Nephron (organoid): ENCODE measurements at regions not wholly inside any gene's neighbourhood (a gene's known extent, or its start where the extent isn't known, plus 50 kb on each side); places are given as distances from the start of the nearest gene placed in this dataset.

Source experiments
- H3K27ac Mint-ChIP-seq, 3 experiments: 2 replicates each; pipeline ENCODE4 v1.8.0; 2020; ENCODE audit warnings: mixed read lengths in 3 of 3, mild to moderate bottlenecking in 2 of 3, moderate library complexity in 1 of 3
- H3K27me3 Mint-ChIP-seq: 2 replicates; pipeline ENCODE4 v1.8.0; 2021; ENCODE audit warnings: low read depth, mild to moderate bottlenecking, moderate library complexity, mixed read lengths
- H3K36me3 Mint-ChIP-seq: 2 replicates; pipeline ENCODE4 v1.8.0; 2020; ENCODE audit warnings: low read depth, mixed read lengths
- H3K4me1 Mint-ChIP-seq: 2 replicates; pipeline ENCODE4 v1.8.0; 2020; ENCODE audit warnings: mixed read lengths
- H3K4me3 Mint-ChIP-seq, 3 experiments: 2 replicates each; pipeline ENCODE4 v1.8.0; 2020; ENCODE audit warnings: mild to moderate bottlenecking in 3 of 3, mixed read lengths in 3 of 3, moderate library complexity in 2 of 3
- H3K9me3 Mint-ChIP-seq: 2 replicates; pipeline ENCODE4 v1.8.0; 2020; ENCODE audit warnings: mixed read lengths
- TF ChIP-seq, protein P1 (sequence below), 3 experiments: fragments of 200-600 bp; sonication (generic); IDR thresholded peaks; one replicate each; pipeline ENCODE4 v1.5.0; 2021; ENCODE audit warnings: antibody characterized with exemption in 3 of 3; ENCODE audit not compliant: unreplicated experiment in 3 of 3

DNA sequence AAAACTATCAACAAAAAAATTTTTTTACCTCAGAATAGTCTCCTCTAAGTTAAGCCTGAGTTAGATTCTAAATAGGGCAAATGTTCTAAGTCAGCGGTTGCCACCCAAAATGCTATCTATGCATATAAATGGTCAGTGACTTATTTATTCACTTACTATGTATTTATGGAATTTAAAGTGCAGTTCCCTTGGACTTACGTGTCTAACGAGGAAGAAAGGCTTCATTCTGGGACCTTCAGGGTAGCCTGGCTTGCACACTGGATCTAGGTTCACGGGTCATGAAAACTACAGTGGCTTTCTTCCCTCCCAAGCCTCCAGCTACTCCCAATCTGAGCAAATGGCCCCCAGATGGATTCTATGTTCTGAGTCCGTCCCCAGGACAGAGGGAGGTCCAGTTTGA lies 77.1 kb downstream of the ARF6 start:
- Mint-ChIP-seq H3K9me3 (no peaks in the 10 kb centered on the region), H3K4me1 (peaks cover 53% of the 10 kb centered on the region), H3K27me3 (no peaks in the 10 kb centered on the region), H3K4me3 (no peak overlapping the region), H3K36me3 (no peaks in the 10 kb centered on the region), H3K27ac (peak overlapping the region; percentile 99 to 100 (median 100))
- TF ChIP-seq, protein P1, sequence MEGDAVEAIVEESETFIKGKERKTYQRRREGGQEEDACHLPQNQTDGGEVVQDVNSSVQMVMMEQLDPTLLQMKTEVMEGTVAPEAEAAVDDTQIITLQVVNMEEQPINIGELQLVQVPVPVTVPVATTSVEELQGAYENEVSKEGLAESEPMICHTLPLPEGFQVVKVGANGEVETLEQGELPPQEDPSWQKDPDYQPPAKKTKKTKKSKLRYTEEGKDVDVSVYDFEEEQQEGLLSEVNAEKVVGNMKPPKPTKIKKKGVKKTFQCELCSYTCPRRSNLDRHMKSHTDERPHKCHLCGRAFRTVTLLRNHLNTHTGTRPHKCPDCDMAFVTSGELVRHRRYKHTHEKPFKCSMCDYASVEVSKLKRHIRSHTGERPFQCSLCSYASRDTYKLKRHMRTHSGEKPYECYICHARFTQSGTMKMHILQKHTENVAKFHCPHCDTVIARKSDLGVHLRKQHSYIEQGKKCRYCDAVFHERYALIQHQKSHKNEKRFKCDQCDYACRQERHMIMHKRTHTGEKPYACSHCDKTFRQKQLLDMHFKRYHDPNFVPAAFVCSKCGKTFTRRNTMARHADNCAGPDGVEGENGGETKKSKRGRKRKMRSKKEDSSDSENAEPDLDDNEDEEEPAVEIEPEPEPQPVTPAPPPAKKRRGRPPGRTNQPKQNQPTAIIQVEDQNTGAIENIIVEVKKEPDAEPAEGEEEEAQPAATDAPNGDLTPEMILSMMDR (IDR thresholded peaks at IDR 0.05; ENCODE audit: unreplicated experiment in 3 of 3), result no peak

DNA sequence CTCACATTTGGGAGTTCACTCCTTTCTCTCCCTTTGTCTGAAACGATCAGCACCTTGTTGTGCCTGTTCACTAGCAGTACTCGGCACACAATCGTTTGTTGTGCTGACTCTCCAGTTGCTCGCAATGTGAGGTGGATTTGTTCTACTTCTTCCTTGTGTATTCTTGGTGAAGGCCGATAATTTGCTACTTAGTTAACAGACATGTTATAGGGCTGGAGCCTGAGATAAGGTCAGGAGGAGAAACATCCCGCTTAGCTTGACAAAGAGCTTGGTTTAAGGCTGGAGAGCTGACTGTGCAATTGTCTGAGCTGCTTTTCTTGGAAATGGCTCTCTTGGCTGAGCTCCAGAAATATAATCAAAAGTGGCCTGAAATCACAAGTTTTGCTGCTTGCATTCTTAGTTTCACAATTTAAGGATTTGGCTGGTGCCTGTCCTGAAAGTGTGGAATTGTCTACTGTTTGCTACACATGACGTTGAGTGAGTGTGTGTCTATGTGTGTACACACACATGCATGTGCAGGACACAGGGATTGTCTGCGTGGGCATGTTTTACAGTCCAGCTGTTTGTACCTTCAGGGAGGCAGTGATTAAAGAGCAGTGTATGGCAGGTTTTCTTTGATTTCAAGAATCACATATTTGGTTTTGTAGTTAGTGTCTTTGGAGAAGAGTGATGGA lies 77.7 kb downstream of the ARF6 start:
- Mint-ChIP-seq H3K4me1 (peaks cover 52% of the 10 kb centered on the region), H3K4me3 (peak overlapping the region; percentile 4 to 39 (median 24))

DNA sequence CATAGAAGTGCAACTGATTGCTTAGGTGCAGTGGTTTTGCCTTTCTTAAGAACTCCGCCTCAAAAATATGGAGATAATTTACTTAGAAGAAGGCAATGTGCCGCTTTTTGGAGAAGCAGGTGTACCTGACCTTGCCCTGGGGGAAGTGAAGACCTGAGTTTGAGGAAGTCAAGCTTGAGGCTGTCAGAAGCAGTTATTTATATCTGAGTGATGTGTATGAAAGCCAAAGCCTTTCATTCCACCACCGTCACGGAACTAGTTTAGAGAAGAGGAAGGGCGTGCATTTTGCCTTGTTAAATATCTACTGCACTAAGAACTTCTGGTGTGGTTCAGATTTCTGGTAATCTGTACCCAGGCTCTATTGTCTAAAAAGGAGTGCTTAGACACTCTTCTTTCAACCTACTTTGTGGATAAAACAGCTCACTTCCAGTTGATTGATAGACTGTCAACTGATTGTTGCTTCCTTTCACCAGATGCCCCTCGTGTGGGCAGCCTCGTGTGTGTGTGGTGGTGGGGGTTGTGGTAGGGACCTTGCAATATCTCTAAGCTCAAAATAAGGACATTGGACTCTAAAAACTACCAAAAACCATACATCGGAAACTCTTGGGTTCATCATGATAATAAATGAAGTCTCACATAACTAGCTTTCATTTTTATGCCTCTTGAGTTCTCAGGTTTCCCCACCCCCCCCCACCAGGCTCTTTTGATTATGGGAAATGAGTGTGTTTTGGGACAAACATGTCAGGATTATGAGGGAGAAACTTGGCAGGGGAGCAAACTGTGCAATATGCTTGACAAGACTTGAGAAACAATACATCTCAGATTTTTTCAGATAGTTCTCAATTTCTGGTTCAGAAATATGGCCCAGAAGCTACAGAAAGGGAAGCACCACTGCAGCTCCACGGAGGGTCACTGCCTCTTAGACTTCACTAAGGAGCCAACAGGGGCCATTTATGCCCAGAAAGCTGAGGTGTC lies 78.6 kb downstream of the ARF6 start:
- no peaks in the 10 kb centered on the region for H3K36me3 Mint-ChIP-seq

More for the DNA sequence above, 77.7 kb downstream of the ARF6 start:
- H3K27me3 Mint-ChIP-seq, result no peaks in the 10 kb centered on the region
- no peaks in the 10 kb centered on the region for H3K9me3 Mint-ChIP-seq
- H3K36me3 Mint-ChIP-seq, result no peaks in the 10 kb centered on the region
- TF ChIP-seq, protein P1 (IDR thresholded peaks at IDR 0.05; ENCODE audit: unreplicated experiment in 3 of 3), result no peak
- peak overlapping the region; percentile 99 to 100 (median 100) for H3K27ac Mint-ChIP-seq

DNA sequence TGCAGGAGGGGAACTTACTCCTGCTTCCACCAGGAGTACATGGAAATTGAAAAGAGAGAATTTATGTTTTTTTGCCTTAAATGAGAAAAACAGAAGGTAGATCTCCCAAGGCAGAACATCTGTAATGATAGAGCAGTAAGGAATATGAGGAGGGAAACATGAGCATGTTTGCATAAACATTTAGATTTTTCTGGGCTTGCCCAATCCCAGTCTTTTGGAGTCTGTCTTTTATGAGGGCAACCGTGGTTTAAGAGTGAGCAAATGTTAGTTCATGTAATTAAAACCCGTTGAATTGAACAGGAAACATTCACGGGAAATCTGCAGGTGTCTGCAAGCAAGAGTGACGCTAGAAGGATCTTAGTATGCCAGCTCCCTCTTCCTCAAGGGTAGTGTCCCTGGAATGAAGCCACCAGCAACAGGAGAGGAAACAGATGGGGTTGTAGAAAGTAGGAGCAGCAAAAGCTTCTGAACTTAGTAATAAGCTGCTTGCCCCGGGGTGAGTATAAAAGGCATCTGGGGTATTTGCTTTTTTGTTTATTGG lies 79.3 kb downstream of the ARF6 start:
- peak overlapping the region in 1 of 3 experiments; percentile 10 for H3K4me3 Mint-ChIP-seq
- TF ChIP-seq, protein P1 (IDR thresholded peaks at IDR 0.05; ENCODE audit: unreplicated experiment in 3 of 3), result no peak
- no peaks in the 10 kb centered on the region for H3K36me3 Mint-ChIP-seq
- H3K9me3 Mint-ChIP-seq, result no peaks in the 10 kb centered on the region
- peak overlapping the region; percentile 99 to 100 (median 100) for H3K27ac Mint-ChIP-seq
- peaks cover 39% of the 10 kb centered on the region for H3K4me1 Mint-ChIP-seq
- H3K27me3 Mint-ChIP-seq, result no peaks in the 10 kb centered on the region

More for the DNA sequence above, 78.6 kb downstream of the ARF6 start:
- peaks cover 44% of the 10 kb centered on the region for H3K4me1 Mint-ChIP-seq
- TF ChIP-seq, protein P1 (IDR thresholded peaks at IDR 0.05; ENCODE audit: unreplicated experiment in 3 of 3), result no peak
- peak overlapping the region; percentile 7 to 39 (median 11) for H3K4me3 Mint-ChIP-seq
- peak overlapping the region; percentile 99 to 100 (median 100) for H3K27ac Mint-ChIP-seq
- H3K9me3 Mint-ChIP-seq, result no peaks in the 10 kb centered on the region
- no peaks in the 10 kb centered on the region for H3K27me3 Mint-ChIP-seq

DNA sequence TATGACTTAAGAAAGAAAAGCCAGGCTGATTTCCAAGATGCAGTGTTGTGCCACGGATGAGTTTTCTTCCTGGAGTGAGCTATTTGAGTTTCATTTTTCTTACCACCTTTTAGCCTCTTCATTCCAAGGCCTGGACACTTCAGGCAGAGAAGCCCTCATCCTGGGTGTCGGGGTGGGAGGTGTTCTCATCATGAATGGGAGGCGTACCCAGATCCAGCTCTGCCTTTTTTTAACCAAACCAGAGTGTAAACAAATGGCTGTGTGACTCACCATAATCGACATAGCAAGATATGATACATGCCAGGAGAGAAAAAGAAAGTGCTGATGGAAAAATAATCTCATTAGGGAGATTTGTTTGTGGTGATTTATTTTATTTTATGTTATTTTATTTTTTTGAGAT lies 79.9 kb downstream of the ARF6 start:
- Mint-ChIP-seq H3K27ac (peak overlapping the region; percentile 99 to 100 (median 100)), H3K36me3 (no peaks in the 10 kb centered on the region), H3K4me1 (peaks cover 36% of the 10 kb centered on the region), H3K4me3 (peak overlapping the region in 1 of 3 experiments; percentile 23), H3K27me3 (peaks cover 3% of the 10 kb centered on the region), H3K9me3 (no peaks in the 10 kb centered on the region)
- TF ChIP-seq, protein P1 (IDR thresholded peaks at IDR 0.05; ENCODE audit: unreplicated experiment in 3 of 3), result no peak
